NCI-H1930 (cell line): ENCODE measurements at regions not wholly inside any gene's neighbourhood (a gene's known extent, or its start where the extent isn't known, plus 50 kb on each side); places are given as distances from the start of the nearest gene placed in this dataset.

ENCODE experiments used
- DNase-seq, 2 experiments: peaks; one replicate each; lab custom pipeline; 2025; lab: John Stamatoyannopoulos, UW

DNA sequence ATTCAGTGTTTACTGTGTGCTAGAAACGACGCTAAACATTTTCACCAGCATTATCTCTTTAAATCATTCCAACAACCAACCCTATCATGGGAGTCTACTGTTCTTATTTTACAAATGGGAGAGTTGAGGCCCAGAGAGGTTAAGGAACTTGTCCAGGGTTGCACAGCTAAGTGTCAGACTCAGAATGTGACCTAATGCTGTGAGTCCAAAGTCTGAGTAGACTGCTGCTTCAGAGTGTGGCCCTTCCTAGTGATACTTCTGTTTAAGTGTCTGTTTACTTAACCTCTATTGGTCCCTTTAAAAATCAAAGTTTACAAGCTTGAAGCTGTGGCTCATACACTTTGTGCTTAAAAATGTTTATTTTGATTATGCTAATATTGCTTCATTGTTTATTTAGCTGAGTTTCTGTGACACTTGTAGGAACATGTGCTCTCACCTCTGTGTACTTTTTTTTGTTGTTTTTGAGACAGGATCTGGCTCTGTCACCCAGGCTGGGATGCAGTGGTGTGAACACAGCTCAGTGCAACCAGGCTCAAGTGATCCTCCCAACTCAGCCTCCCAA, 84.4 kb upstream of the SYPL1 start:
- DNase-seq: no peak

- DNase-seq: no peak
Measured at GRCh38 chr7:106193661-106194060, 81.5 kb upstream of the SYPL1 start.

DNA sequence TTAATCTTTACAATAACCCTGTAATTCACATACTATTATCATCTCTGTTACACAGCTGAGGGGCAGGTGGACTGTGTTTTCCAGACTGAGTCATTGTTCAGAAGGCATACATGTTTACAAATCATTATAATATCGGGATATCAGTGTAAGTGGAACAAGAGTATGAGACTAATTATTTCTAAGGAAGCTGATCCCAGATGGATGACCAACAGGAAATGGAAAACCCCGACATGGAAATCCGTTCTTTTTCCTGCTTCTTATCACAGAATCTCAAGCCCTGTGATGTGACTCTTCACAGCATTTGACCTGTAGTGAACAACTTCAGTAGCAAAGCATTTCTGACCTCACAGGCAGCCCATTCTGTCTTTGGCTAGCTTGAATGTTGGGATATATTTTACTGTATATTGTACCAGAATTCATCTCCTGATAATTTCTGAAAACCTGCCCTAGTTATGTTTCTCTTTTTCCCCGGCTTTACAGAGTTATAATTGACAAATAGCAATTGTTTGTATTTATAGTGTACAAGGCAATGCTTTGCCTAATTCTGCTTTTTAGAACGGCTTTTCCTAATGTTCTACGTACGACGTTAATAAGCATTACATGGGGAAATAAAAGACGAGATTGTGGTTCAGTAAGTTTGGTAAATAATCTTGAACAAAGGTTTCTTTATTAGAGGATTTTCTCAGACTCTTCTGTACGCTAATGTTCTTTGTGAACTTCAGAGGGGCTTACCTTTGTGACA, 78.6 kb upstream of the SYPL1 start:
- no peak for DNase-seq

- no peak for DNase-seq
Measured at GRCh38 chr7:106187613-106188350, 75.7 kb upstream of the SYPL1 start.

- DNase-seq: no peak
Measured at GRCh38 chr7:106185719-106186118, 73.6 kb upstream of the SYPL1 start.

- DNase-seq: no peak
Measured at GRCh38 chr7:106183952-106184351, 71.8 kb upstream of the SYPL1 start.

DNA sequence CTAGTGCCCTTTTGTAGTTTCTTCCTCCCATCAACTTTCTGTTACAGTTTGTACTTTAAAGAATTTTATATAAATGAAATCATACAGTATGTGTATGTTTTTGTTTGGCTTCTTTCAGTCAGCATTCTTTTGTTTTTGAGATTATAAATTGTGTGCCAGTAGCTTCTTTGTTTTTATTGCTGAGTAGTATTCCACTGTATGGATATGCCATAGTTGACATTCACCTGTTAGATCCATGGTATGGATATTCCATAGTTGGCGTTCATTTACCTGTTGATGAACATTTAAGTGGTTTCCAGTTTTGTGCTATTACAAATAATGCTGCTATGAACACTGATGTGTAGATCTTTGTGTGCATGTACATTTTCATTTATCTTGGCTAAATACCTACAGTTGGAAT, 70.8 kb upstream of the SYPL1 start:
- DNase-seq: no peak

DNA sequence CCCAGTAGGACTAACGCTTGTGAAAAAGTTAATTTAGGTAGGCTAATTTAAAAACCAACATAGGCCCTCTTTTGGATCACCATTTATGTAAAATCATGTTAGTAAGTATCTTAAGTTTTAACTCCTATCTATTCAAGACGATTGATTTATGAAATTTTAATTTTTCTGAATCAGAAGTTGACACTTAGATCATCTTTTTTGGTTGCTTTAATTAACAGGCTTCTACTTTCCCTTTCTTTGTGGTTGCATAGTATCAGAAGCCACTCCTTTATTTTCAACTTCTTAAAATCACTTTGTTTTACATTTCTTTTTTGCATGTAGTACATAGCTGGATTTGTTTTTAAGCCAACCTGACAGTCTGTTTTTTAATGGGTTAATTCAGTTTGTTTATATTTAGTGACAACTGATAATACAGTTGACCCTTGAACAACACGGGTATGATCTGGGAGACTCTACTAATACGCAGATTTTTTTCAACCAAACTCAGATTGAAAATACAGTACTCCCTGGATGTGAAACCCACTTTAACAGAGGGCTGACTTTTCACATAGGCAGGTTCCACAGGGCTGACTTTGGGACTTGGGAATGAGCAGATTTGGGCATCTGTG, 69.7 kb upstream of the SYPL1 start:
- no peak for DNase-seq

- no peak for DNase-seq
Measured at GRCh38 chr7:106180721-106181120, 68.6 kb upstream of the SYPL1 start.

- DNase-seq: no peak
Measured at GRCh38 chr7:106179256-106179655, 67.1 kb upstream of the SYPL1 start.

GRCh38 chr7:106178593-106179134, 66.6 kb upstream of the SYPL1 start:
- peak in 1 of 2 experiments; percentile 23 for DNase-seq

- DNase-seq: no peak
Measured at GRCh38 chr7:106177738-106178592, 65.9 kb upstream of the SYPL1 start.

DNA sequence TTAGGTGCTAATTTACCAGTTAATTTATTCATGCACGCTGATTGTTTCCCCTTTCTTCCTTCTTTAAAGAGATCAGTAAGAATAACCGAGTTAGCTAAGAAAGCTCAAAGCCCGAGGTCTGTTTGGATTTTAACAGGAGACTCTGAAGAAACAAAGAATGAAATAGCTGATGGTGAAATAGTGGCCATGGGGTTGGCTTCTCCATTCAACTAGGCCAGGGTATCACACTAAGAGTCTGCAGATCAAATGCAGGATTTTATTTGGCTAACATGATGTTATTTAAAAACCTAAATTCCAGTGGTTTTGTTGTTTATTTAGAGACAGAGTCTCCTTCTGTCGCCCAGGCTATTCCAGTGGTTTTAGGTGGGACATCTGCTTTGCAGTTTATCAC, 65.2 kb upstream of the SYPL1 start:
- no peak for DNase-seq

DNA sequence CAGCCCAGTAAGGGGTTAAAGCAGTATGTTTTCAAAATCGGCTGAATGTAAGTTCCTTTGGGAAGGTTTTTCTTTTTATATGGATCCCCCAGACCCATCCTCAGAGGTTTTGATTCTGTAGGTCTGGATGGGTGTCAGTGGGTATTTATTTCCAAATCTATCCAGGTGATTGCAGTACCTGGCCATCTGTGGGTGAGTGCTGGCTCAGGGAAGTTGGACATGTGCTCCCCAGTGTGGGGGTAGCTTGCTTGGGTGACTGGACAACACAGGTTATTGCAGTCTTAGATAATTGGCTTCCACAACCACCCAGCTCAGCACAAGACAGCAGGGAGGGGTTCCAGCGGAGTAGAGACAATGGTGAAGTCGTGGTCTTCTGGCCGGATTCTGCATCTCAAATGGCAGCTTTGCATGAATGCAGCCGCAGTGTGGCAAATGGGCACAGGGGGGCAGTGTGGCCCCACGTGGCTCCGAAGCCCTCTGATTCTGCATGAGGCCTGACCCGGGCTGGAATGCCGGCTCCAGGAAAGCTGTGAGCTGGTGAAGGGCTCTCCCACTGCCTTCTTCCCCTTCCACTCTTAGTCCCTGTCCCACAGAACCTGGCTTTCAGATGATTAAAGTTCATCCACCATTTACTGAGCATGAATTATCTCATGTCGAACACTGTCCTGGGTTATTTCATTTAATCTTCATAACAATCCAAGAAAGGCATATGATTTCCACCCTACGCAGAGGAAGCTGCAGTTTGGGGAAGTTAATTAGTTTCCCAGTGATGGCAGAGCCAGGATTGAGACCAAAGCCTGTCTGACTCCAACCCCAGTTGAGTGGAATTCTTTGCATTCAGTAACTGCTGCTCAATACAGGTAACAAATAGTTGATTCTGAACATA, 64.5 kb upstream of the SYPL1 start:
- peak; percentile 46 to 72 for DNase-seq

- peak in 1 of 2 experiments; percentile 66 for DNase-seq
Measured at GRCh38 chr7:106175507-106175906, 63.4 kb upstream of the SYPL1 start.

DNA sequence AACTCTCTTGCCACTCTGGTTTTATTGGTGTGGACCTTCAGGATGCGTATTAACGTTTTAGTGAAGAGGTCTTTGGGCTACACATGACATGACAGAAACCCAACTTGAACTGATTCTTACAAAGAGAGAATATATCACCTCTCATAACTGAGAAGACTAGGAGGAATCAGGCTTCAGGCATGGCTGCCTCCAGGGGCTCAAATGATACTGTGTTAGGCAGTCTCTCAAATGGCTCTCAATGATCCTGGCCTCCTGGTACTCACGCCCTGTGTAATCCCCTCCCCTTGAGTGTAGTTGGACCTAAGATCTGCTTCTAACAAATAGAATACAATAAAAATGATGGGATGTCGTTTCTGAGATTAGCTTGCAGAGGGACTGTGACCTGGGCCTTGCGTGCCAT, 58.5 kb upstream of the SYPL1 start:
- DNase-seq: no peak

DNA sequence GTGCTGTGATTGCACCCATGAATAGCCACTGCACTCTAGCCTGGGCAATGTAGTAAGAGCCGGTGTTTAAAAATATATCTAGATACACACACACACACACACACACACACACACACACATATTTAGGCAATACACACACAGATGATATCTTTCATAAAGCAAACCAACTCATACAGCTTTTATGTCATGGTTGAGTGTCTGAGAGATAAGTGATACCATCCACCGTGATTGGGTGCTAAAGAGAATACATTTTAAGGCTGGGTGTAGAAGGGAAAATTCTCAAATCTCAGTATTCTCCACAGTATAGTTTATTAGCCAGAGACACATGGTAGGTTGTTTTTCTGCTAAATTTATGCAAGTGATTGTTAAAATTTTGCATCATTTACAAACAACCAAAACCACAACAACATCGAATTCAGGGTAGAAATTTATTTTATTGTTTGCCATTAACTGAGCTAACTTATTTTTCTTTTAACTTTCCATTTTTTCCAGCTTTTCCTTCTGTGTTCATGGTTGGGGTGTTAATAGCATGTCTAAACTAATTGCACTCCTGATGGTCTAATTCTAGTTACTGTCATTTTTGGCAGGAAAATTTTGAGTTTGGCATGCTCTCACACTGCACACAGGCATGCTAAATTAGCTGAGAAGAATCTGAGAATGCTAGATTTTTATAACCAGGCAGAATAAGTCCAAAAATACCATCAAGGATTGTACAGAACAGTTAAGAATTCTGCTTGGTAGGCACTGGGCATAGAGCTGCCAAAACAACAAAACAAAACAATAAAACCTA, 57.9 kb upstream of the SYPL1 start:
- no peak for DNase-seq

DNA sequence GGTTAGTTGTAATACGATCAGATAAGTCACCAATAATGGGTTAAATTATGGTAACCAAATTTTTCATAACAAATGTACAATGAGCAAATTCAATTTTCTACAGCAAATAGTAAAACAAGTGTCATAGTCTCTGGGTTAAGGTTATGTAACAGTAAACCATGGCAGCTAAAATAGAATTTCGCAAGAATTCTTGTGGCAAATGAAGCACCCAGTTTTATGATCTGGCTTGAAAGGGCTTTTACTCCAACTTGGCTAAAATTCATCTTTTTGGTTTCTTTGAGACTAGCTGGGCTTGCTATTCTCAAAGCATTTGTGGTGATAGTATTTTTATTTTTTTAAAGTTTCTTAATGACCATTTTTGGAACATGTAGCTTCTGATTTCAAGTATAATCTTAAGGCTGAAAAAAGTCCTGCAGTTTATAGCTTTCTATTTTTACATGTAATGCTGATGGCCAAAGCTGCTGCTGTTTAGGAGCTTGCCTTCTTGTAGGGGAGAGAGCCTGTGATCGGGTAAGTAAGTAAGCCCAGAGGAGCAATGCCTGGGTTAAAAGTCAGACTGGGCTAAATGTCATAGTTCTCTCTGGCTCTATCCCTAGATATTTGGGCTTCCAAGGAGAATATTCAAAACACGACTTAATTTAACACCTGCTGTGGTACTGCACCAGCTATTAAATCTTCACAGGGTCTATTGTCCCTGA, 55.5 kb upstream of the SYPL1 start:
- DNase-seq: no peak
